Activated naive CD4-positive, alpha-beta T cell treated with anti-CD3 and anti-CD28 coated beads, Interleukin-2, amount 50 U/mL, for 24 hours (primary cell): ENCODE measurements at regions not wholly inside any gene's neighbourhood (a gene's known extent, or its start where the extent isn't known, plus 50 kb on each side); places are given as distances from the start of the nearest gene placed in this dataset.

ENCODE experiments used
- H3K27ac Mint-ChIP-seq: one replicate; pipeline ENCODE4 v1.8.0; 2021; ENCODE audit warnings: mild to moderate bottlenecking, mixed read lengths
- H3K27me3 Mint-ChIP-seq: one replicate; pipeline ENCODE4 v1.8.0; 2021; ENCODE audit warnings: mixed read lengths
- H3K36me3 Mint-ChIP-seq: one replicate; pipeline ENCODE4 v1.8.0; 2021; ENCODE audit warnings: mixed read lengths
- H3K4me1 Mint-ChIP-seq: one replicate; pipeline ENCODE4 v1.8.0; 2021; ENCODE audit warnings: mixed read lengths
- H3K4me3 Mint-ChIP-seq: one replicate; pipeline ENCODE4 v1.8.0; 2021; ENCODE audit warnings: mild to moderate bottlenecking, mixed read lengths
- H3K9me3 Mint-ChIP-seq: one replicate; pipeline ENCODE4 v1.8.0; 2021; ENCODE audit warnings: mixed read lengths

GRCh38 chr13:50511877-50512341 lies 331.6 kb downstream of the DLEU7 start:
- no peaks in the 10 kb centered on the region for H3K27me3 Mint-ChIP-seq
- H3K27ac Mint-ChIP-seq: no peak overlapping the region
- no peaks in the 10 kb centered on the region for H3K4me1 Mint-ChIP-seq
- no peak overlapping the region for H3K4me3 Mint-ChIP-seq
- H3K9me3 Mint-ChIP-seq: no peaks in the 10 kb centered on the region
- H3K36me3 Mint-ChIP-seq: peaks cover 1% of the 10 kb centered on the region

GRCh38 chr13:50512474-50513299 lies 330.8 kb downstream of the DLEU7 start:
- H3K27me3 Mint-ChIP-seq: no peaks in the 10 kb centered on the region
- no peaks in the 10 kb centered on the region for H3K4me1 Mint-ChIP-seq
- H3K36me3 Mint-ChIP-seq: peaks cover 1% of the 10 kb centered on the region
- no peaks in the 10 kb centered on the region for H3K9me3 Mint-ChIP-seq
- no peak overlapping the region for H3K4me3 Mint-ChIP-seq
- no peak overlapping the region for H3K27ac Mint-ChIP-seq

GRCh38 chr13:50513300-50513877 lies 330.1 kb downstream of the DLEU7 start:
- H3K36me3 Mint-ChIP-seq: peaks cover 1% of the 10 kb centered on the region
- H3K27ac Mint-ChIP-seq: peak overlapping the region; percentile 44
- H3K4me1 Mint-ChIP-seq: no peaks in the 10 kb centered on the region
- H3K4me3 Mint-ChIP-seq: no peak overlapping the region
- no peaks in the 10 kb centered on the region for H3K27me3 Mint-ChIP-seq
- no peaks in the 10 kb centered on the region for H3K9me3 Mint-ChIP-seq

- H3K27me3 Mint-ChIP-seq: no peaks in the 10 kb centered on the region
- peaks cover 1% of the 10 kb centered on the region for H3K36me3 Mint-ChIP-seq
- no peaks in the 10 kb centered on the region for H3K4me1 Mint-ChIP-seq
- H3K27ac Mint-ChIP-seq: no peak overlapping the region
- no peaks in the 10 kb centered on the region for H3K9me3 Mint-ChIP-seq
- H3K4me3 Mint-ChIP-seq: no peak overlapping the region
Observed at GRCh38 chr13:50514249-50514648, 329.2 kb downstream of the DLEU7 start.

GRCh38 chr13:50518131-50518530 lies 325.4 kb downstream of the DLEU7 start:
- no peaks in the 10 kb centered on the region for H3K27me3 Mint-ChIP-seq

GRCh38 chr13:50518781-50519201 lies 324.7 kb downstream of the DLEU7 start:
- no peaks in the 10 kb centered on the region for H3K4me1 Mint-ChIP-seq
- no peaks in the 10 kb centered on the region for H3K9me3 Mint-ChIP-seq
- H3K4me3 Mint-ChIP-seq: no peak overlapping the region
- H3K27me3 Mint-ChIP-seq: no peaks in the 10 kb centered on the region
- H3K27ac Mint-ChIP-seq: peak overlapping the region; percentile 47
- peaks cover 2% of the 10 kb centered on the region for H3K36me3 Mint-ChIP-seq

More at GRCh38 chr13:50518131-50518530, 325.4 kb downstream of the DLEU7 start:
- no peak overlapping the region for H3K4me3 Mint-ChIP-seq
- H3K27ac Mint-ChIP-seq: no peak overlapping the region
- peaks cover 2% of the 10 kb centered on the region for H3K36me3 Mint-ChIP-seq
- H3K4me1 Mint-ChIP-seq: no peaks in the 10 kb centered on the region
- no peaks in the 10 kb centered on the region for H3K9me3 Mint-ChIP-seq

- Mint-ChIP-seq H3K27ac (no peak overlapping the region), H3K9me3 (no peaks in the 10 kb centered on the region), H3K36me3 (peaks cover 2% of the 10 kb centered on the region), H3K27me3 (no peaks in the 10 kb centered on the region), H3K4me3 (no peak overlapping the region), H3K4me1 (no peaks in the 10 kb centered on the region)
Observed at GRCh38 chr13:50519866-50520265, 323.6 kb downstream of the DLEU7 start.

GRCh38 chr13:50521006-50521830 lies 322.3 kb downstream of the DLEU7 start:
- peaks cover 2% of the 10 kb centered on the region for H3K36me3 Mint-ChIP-seq
- H3K27ac Mint-ChIP-seq: no peak overlapping the region
- H3K4me3 Mint-ChIP-seq: no peak overlapping the region
- H3K4me1 Mint-ChIP-seq: no peaks in the 10 kb centered on the region
- H3K27me3 Mint-ChIP-seq: no peaks in the 10 kb centered on the region
- no peaks in the 10 kb centered on the region for H3K9me3 Mint-ChIP-seq

- Mint-ChIP-seq H3K4me3 (no peak overlapping the region), H3K9me3 (no peaks in the 10 kb centered on the region), H3K36me3 (peaks cover 2% of the 10 kb centered on the region), H3K27me3 (no peaks in the 10 kb centered on the region), H3K4me1 (no peaks in the 10 kb centered on the region), H3K27ac (peak overlapping the region; percentile 46)
Observed at GRCh38 chr13:50521831-50522149, 321.7 kb downstream of the DLEU7 start.

- H3K4me1 Mint-ChIP-seq: peaks cover 4% of the 10 kb centered on the region
- no peaks in the 10 kb centered on the region for H3K9me3 Mint-ChIP-seq
- peaks cover 2% of the 10 kb centered on the region for H3K36me3 Mint-ChIP-seq
- no peaks in the 10 kb centered on the region for H3K27me3 Mint-ChIP-seq
- H3K27ac Mint-ChIP-seq: no peak overlapping the region
- no peak overlapping the region for H3K4me3 Mint-ChIP-seq
Observed at GRCh38 chr13:50522506-50522905, 321.0 kb downstream of the DLEU7 start.

GRCh38 chr13:50523307-50523706 lies 320.2 kb downstream of the DLEU7 start:
- Mint-ChIP-seq H3K27me3 (no peaks in the 10 kb centered on the region), H3K27ac (no peak overlapping the region), H3K9me3 (no peaks in the 10 kb centered on the region), H3K36me3 (peaks cover 2% of the 10 kb centered on the region), H3K4me1 (peaks cover 10% of the 10 kb centered on the region), H3K4me3 (no peak overlapping the region)

- Mint-ChIP-seq H3K27me3 (no peaks in the 10 kb centered on the region), H3K9me3 (no peaks in the 10 kb centered on the region), H3K4me1 (peaks cover 22% of the 10 kb centered on the region), H3K27ac (no peak overlapping the region), H3K4me3 (no peak overlapping the region), H3K36me3 (peaks cover 2% of the 10 kb centered on the region)
Observed at GRCh38 chr13:50524560-50524959, 318.9 kb downstream of the DLEU7 start.

GRCh38 chr13:50526661-50527071 lies 316.8 kb downstream of the DLEU7 start:
- Mint-ChIP-seq H3K4me1 (peaks cover 24% of the 10 kb centered on the region), H3K4me3 (no peak overlapping the region), H3K27me3 (no peaks in the 10 kb centered on the region), H3K9me3 (no peaks in the 10 kb centered on the region), H3K27ac (no peak overlapping the region), H3K36me3 (no peaks in the 10 kb centered on the region)

- Mint-ChIP-seq H3K9me3 (no peaks in the 10 kb centered on the region), H3K36me3 (no peaks in the 10 kb centered on the region), H3K27ac (no peak overlapping the region), H3K4me1 (peaks cover 24% of the 10 kb centered on the region), H3K4me3 (no peak overlapping the region), H3K27me3 (no peaks in the 10 kb centered on the region)
Observed at GRCh38 chr13:50527188-50527587, 316.3 kb downstream of the DLEU7 start.

- no peak overlapping the region for H3K27ac Mint-ChIP-seq
Observed at GRCh38 chr13:50527612-50528509, 315.6 kb downstream of the DLEU7 start.

More at GRCh38 chr13:50527612-50528509, 315.6 kb downstream of the DLEU7 start:
- H3K36me3 Mint-ChIP-seq: no peaks in the 10 kb centered on the region
- peaks cover 24% of the 10 kb centered on the region for H3K4me1 Mint-ChIP-seq
- H3K4me3 Mint-ChIP-seq: no peak overlapping the region
- no peaks in the 10 kb centered on the region for H3K9me3 Mint-ChIP-seq
- H3K27me3 Mint-ChIP-seq: no peaks in the 10 kb centered on the region
